ENCODE measurements at regions not wholly inside any gene's neighbourhood (a gene's known extent, or its start where the extent isn't known, plus 50 kb on each side); places are given as distances from the start of the nearest gene placed in this dataset.

GRCh38 chr5:113937301-113937700 lies 423.8 kb downstream of the YTHDC2 start:
- TF ChIP-seq POLR2A (IDR thresholded peaks at IDR 0.05; ENCODE audit: low read depth, low read length) (no peak), SMC3 (IDR thresholded peaks at IDR 0.05; ENCODE audit: low read depth, low read length) (no peak), MAFK (IDR thresholded peaks at IDR 0.05; ENCODE audit: low read depth, low read length) (no peak), FOS (IDR thresholded peaks at IDR 0.05; ENCODE audit: low read depth, low read length) (no peak), RFX5 (IDR thresholded peaks at IDR 0.05; ENCODE audit: low read depth, low read length) (no peak)
- TF ChIP-seq, protein P1, sequence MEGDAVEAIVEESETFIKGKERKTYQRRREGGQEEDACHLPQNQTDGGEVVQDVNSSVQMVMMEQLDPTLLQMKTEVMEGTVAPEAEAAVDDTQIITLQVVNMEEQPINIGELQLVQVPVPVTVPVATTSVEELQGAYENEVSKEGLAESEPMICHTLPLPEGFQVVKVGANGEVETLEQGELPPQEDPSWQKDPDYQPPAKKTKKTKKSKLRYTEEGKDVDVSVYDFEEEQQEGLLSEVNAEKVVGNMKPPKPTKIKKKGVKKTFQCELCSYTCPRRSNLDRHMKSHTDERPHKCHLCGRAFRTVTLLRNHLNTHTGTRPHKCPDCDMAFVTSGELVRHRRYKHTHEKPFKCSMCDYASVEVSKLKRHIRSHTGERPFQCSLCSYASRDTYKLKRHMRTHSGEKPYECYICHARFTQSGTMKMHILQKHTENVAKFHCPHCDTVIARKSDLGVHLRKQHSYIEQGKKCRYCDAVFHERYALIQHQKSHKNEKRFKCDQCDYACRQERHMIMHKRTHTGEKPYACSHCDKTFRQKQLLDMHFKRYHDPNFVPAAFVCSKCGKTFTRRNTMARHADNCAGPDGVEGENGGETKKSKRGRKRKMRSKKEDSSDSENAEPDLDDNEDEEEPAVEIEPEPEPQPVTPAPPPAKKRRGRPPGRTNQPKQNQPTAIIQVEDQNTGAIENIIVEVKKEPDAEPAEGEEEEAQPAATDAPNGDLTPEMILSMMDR (conservative IDR thresholded peaks at IDR 0.05; ENCODE audit: low read depth, low read length): no peak
